Liver (tissue), 7 donors: ENCODE measurements at regions not wholly inside any gene's neighbourhood (a gene's known extent, or its start where the extent isn't known, plus 50 kb on each side); places are given as distances from the start of the nearest gene placed in this dataset.

Experiments used
- DNase-seq: peaks from one replicate; pipeline ENCODE4 v3.0.0-alpha.2; 2017; ENCODE audit warnings: low spot score
- H3K27ac ChIP-seq, 2 donors: one replicate each; pipeline ENCODE4 v1.7.0; 2013; ENCODE audit warnings: inconsistent platforms in 2 of 2, low read length in 2 of 2, control low read depth in 1 of 2, low read depth in 1 of 2, mild to moderate bottlenecking in 1 of 2
- H3K27me3 ChIP-seq, 4 donors: one replicate each; pipeline versions ENCODE4 v1.6.1 to v1.7.0; 2013; ENCODE audit warnings: low read length in 3 of 4, inconsistent platforms in 1 of 4, mild to moderate bottlenecking in 1 of 4, moderate library complexity in 1 of 4; ENCODE audit not compliant: control insufficient read depth in 4 of 4, insufficient read depth in 4 of 4
- H3K36me3 ChIP-seq, 4 donors: one replicate each; pipeline versions ENCODE4 v1.6.1 to v1.7.0; 2013; ENCODE audit warnings: low read length in 3 of 4, mild to moderate bottlenecking in 3 of 4, low read depth in 1 of 4, moderate library complexity in 1 of 4; ENCODE audit not compliant: control insufficient read depth in 4 of 4, insufficient read depth in 3 of 4
- H3K4me1 ChIP-seq, 4 donors: one replicate each; pipeline versions ENCODE4 v1.6.1 to v1.7.0; 2013; ENCODE audit warnings: low read length in 3 of 4, mild to moderate bottlenecking in 3 of 4, moderate library complexity in 1 of 4; ENCODE audit not compliant: control insufficient read depth in 4 of 4, insufficient read depth in 4 of 4
- H3K4me3 ChIP-seq, 3 donors: one replicate each; pipeline versions ENCODE4 v1.6.1 to v1.7.0; 2013; ENCODE audit warnings: low read length in 3 of 3, control low read depth in 1 of 3, low read depth in 1 of 3, mild to moderate bottlenecking in 1 of 3
- H3K9ac ChIP-seq, 2 donors: one replicate each; pipeline ENCODE4 v1.7.0; 2013; ENCODE audit warnings: low read length in 2 of 2, mild to moderate bottlenecking in 2 of 2, moderate library complexity in 2 of 2, control low read depth in 1 of 2, low read depth in 1 of 2
- H3K9me3 ChIP-seq, 4 donors: one replicate each; pipeline versions ENCODE4 v1.6.1 to v1.7.0; 2013; ENCODE audit warnings: low read length in 3 of 4; ENCODE audit not compliant: control insufficient read depth in 4 of 4
- EGR1 ChIP-seq, 2 donors: IDR thresholded peaks; 2 replicates each; pipeline ENCODE4 v1.6.1; 2016 to 2018; ENCODE audit warnings: antibody characterized with exemption in 2 of 2, low read depth in 2 of 2
- FOXA1 ChIP-seq: IDR thresholded peaks from 2 replicates; pipeline ENCODE4 v1.6.1; 2016; ENCODE audit warnings: antibody characterized with exemption
- FOXA2 ChIP-seq: IDR thresholded peaks from 2 replicates; pipeline ENCODE4 v1.6.1; 2016; ENCODE audit warnings: antibody characterized with exemption
- GABPA ChIP-seq, 2 donors: IDR thresholded peaks in 1 of 2; conservative IDR thresholded peaks in 1 of 2; 2 replicates each; pipeline ENCODE4 v1.6.1; 2016; ENCODE audit warnings: antibody characterized with exemption in 2 of 2, mild to moderate bottlenecking in 1 of 2, moderate library complexity in 1 of 2
- HNF4A ChIP-seq, 2 donors: conservative IDR thresholded peaks; 2 replicates each; pipeline ENCODE4 v1.6.1; 2016; ENCODE audit warnings: antibody characterized with exemption in 2 of 2, mild to moderate bottlenecking in 2 of 2
- JUND ChIP-seq, 2 donors: IDR thresholded peaks; 2 replicates each; pipeline ENCODE4 v1.6.1; 2016; ENCODE audit warnings: antibody characterized with exemption in 2 of 2
- NR2F2 ChIP-seq: IDR thresholded peaks from 2 replicates; pipeline ENCODE4 v1.6.1; 2016; ENCODE audit warnings: antibody characterized with exemption
- RAD21 ChIP-seq, 2 donors: IDR thresholded peaks; 2 replicates each; pipeline ENCODE4 v1.6.1; 2016; ENCODE audit warnings: antibody characterized with exemption in 2 of 2, mild to moderate bottlenecking in 2 of 2
- RXRA ChIP-seq, 2 donors: IDR thresholded peaks; 2 replicates each; pipeline ENCODE4 v1.6.1; 2017 to 2018; ENCODE audit warnings: antibody characterized with exemption in 2 of 2, mild to moderate bottlenecking in 1 of 2
- SP1 ChIP-seq: IDR thresholded peaks from 2 replicates; pipeline ENCODE4 v1.6.1; 2018; ENCODE audit warnings: antibody characterized with exemption, mild to moderate bottlenecking
- TAF1 ChIP-seq: conservative IDR thresholded peaks from 2 replicates; pipeline ENCODE4 v1.6.1; 2016; ENCODE audit warnings: antibody characterized with exemption, mild to moderate bottlenecking
- YY1 ChIP-seq: IDR thresholded peaks from 2 replicates; pipeline ENCODE4 v1.6.1; 2016; ENCODE audit warnings: antibody characterized with exemption, mild to moderate bottlenecking
- WGBS: extraction: QIAGEN DNeasy Blood & Tissue Kit; methylation state at CpG from one replicate; pipeline ENCODE4 v1.1.7; 2013; 5-methylcytosine and 5-hydroxymethylcytosine counted together
- TF ChIP-seq, protein P1 (sequence below): IDR thresholded peaks from 2 replicates; pipeline ENCODE4 v1.6.1; 2016; ENCODE audit warnings: antibody characterized with exemption
- TF ChIP-seq, protein P2 (sequence below): IDR thresholded peaks from 2 replicates; pipeline ENCODE4 v1.6.1; 2016; ENCODE audit warnings: antibody characterized with exemption
- TF ChIP-seq, protein P3 (sequence below): IDR thresholded peaks from 2 replicates; pipeline ENCODE4 v1.6.1; 2016; ENCODE audit warnings: antibody characterized with exemption, mild to moderate bottlenecking
- donor health status: healthy.
- donor health status: healthy.
- donor health status: healthy.
- donor health status: healthy.

DNA sequence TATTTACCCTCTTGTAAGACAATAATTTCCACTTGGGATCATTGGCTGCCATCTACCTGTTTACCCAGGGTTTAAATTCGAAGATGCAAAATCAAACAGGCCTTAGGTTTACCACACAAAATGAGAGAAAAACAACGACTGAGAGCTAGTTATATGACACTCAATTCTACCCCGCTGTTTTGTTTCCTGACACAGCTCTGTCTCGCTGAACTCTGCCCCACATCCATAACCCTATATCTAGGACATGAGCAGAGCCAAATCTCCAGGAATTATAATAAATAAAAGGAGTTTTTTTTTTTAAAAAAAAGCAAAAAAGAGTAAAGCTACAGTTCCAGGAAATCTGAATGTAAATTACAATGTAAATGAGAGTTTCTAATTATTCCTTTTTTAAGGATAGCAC is 165.4 kb upstream of the NR2F2 start:
- TF ChIP-seq, protein P1, sequence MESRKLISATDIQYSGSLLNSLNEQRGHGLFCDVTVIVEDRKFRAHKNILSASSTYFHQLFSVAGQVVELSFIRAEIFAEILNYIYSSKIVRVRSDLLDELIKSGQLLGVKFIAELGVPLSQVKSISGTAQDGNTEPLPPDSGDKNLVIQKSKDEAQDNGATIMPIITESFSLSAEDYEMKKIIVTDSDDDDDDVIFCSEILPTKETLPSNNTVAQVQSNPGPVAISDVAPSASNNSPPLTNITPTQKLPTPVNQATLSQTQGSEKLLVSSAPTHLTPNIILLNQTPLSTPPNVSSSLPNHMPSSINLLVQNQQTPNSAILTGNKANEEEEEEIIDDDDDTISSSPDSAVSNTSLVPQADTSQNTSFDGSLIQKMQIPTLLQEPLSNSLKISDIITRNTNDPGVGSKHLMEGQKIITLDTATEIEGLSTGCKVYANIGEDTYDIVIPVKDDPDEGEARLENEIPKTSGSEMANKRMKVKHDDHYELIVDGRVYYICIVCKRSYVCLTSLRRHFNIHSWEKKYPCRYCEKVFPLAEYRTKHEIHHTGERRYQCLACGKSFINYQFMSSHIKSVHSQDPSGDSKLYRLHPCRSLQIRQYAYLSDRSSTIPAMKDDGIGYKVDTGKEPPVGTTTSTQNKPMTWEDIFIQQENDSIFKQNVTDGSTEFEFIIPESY = no peak
- TF ChIP-seq RXRA (IDR thresholded peaks at IDR 0.05) = peak in 1 of 2 donors; percentile 9
- Histone ChIP-seq H3K9ac (no peak overlapping the region), H3K27me3 (no peaks in the 10 kb centered on the region), H3K36me3 (no peaks in the 10 kb centered on the region), H3K27ac (no peak overlapping the region), H3K4me1 (peaks cover 0 to 12% (median 3%) of the 10 kb centered on the region in 4 donors), H3K9me3 (no peaks in the 10 kb centered on the region), H3K4me3 (no peak overlapping the region)
- 54% methylated on average over 4 of the region's 4 CpGs for WGBS
- DNase-seq = no peak

DNA sequence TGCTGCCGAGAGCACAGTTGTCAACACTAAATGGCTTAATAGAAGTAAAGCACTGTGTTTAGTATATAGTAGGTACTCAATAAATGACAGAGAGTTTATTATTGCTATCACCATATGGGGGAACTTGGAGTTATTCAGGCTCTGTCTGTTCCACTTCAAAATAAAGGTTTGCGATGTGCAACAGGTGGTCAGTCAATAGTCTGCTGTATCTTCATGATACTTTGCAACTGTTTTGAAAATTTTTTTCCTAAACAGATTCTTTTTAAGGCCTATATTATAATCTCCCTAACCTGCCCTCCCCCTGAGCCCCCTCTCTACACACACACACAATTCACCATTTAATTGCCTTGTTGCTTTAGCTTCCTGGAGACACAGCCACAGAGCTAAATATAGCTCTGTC is 164.7 kb upstream of the NR2F2 start:
- TF ChIP-seq RXRA (IDR thresholded peaks at IDR 0.05) (no peak), NR2F2 (no peak), FOXA1 (no peak), HNF4A (conservative IDR thresholded peaks at IDR 0.05) (no peak), JUND (IDR thresholded peaks at IDR 0.05) (no peak)
- TF ChIP-seq, protein P2, sequence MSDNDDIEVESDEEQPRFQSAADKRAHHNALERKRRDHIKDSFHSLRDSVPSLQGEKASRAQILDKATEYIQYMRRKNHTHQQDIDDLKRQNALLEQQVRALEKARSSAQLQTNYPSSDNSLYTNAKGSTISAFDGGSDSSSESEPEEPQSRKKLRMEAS = no peak
- Histone ChIP-seq H3K27me3 (no peaks in the 10 kb centered on the region), H3K4me1 (peaks cover 0 to 13% (median 3%) of the 10 kb centered on the region in 4 donors), H3K36me3 (no peaks in the 10 kb centered on the region), H3K9ac (no peak overlapping the region), H3K9me3 (no peaks in the 10 kb centered on the region), H3K27ac (no peak overlapping the region), H3K4me3 (no peak overlapping the region)
- no peak for DNase-seq
- 92% methylated on average over 2 of the region's 2 CpGs for WGBS

DNA sequence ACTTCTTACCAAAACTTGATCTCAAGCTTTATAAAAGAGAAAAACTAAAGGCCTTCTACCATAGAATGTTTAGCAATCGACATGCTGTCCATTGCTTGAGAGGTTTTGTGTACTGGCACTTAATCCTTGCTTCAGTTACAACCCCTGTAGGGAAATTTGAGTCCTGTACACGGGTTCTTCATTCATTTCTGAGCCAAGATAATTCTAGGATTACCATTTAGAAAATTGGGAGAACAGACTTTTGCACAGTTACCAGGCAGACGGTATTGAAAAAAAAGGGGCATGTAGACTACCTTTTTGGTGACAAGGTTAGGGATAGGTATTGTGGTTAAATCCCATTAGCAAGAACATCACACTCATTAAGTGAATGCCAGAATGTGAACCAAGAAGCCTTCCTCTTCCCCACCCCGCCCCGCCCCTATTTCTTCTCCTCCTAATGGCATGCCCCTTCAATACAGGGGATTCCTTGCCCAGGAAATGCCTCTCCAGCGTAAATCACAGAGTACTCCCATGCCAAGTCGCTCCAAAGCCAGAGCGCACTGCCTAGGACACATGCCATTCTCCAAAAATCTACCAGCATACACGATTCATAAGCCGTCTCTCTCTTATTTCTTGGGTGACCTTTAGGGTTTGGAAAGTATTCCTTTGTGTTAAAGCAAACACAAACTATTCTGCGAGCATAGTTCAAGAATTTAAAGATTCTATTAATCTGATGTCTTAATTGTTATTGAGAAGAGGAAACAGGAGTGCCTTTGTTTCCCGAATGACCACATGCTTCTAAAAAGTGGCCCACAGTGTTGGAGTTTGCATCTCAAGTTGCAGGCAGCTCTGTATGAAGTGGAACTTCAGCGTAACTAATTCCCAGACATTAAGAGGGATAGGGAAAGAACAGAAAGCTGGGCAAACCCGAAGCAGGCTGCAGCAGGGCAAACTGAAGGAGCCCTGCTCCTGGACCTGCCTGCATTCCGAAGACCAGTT is 164.0 kb upstream of the NR2F2 start:
- no peak for DNase-seq

More for the DNA sequence above, 164.0 kb upstream of the NR2F2 start:
- H3K9ac ChIP-seq = no peak overlapping the region
- TF ChIP-seq SP1 (no peak), HNF4A (conservative IDR thresholded peaks at IDR 0.05) (no peak), RAD21 (IDR thresholded peaks at IDR 0.05) (no peak), GABPA (IDR thresholded peaks at IDR 0.05 in 1 of 2, conservative IDR thresholded peaks at IDR 0.05 in 1 of 2) (no peak), TAF1 (no peak), FOXA2 (no peak), JUND (IDR thresholded peaks at IDR 0.05) (no peak), YY1 (no peak), RXRA (IDR thresholded peaks at IDR 0.05) (no peak), EGR1 (IDR thresholded peaks at IDR 0.05; ENCODE audit: low read depth in 2 of 2) (no peak)
- TF ChIP-seq, protein P2 = no peak
- TF ChIP-seq, protein P1 = no peak
- TF ChIP-seq, protein P3, sequence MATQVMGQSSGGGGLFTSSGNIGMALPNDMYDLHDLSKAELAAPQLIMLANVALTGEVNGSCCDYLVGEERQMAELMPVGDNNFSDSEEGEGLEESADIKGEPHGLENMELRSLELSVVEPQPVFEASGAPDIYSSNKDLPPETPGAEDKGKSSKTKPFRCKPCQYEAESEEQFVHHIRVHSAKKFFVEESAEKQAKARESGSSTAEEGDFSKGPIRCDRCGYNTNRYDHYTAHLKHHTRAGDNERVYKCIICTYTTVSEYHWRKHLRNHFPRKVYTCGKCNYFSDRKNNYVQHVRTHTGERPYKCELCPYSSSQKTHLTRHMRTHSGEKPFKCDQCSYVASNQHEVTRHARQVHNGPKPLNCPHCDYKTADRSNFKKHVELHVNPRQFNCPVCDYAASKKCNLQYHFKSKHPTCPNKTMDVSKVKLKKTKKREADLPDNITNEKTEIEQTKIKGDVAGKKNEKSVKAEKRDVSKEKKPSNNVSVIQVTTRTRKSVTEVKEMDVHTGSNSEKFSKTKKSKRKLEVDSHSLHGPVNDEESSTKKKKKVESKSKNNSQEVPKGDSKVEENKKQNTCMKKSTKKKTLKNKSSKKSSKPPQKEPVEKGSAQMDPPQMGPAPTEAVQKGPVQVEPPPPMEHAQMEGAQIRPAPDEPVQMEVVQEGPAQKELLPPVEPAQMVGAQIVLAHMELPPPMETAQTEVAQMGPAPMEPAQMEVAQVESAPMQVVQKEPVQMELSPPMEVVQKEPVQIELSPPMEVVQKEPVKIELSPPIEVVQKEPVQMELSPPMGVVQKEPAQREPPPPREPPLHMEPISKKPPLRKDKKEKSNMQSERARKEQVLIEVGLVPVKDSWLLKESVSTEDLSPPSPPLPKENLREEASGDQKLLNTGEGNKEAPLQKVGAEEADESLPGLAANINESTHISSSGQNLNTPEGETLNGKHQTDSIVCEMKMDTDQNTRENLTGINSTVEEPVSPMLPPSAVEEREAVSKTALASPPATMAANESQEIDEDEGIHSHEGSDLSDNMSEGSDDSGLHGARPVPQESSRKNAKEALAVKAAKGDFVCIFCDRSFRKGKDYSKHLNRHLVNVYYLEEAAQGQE = no peak
- H3K4me3 ChIP-seq = no peak overlapping the region
- no peaks in the 10 kb centered on the region for H3K36me3 ChIP-seq
- no peaks in the 10 kb centered on the region for H3K27me3 ChIP-seq
- no peaks in the 10 kb centered on the region for H3K9me3 ChIP-seq
- no peak overlapping the region for H3K27ac ChIP-seq
- 87% methylated on average over 15 of the region's 15 CpGs for WGBS
- peaks cover 0 to 17% (median 4%) of the 10 kb centered on the region in 4 donors for H3K4me1 ChIP-seq
